ENCODE measurements at regions not wholly inside any gene's neighbourhood (a gene's known extent, or its start where the extent isn't known, plus 50 kb on each side); places are given as distances from the start of the nearest gene placed in this dataset.

GRCh38 chr9:21709464-21710058 is 92.9 kb upstream of the MTAP start:
- peak; percentile 88 for TF ChIP-seq CTCF (IDR thresholded peaks at IDR 0.05)

GRCh38 chr9:21710548-21711191 is 91.8 kb upstream of the MTAP start:
- TF ChIP-seq CTCF (IDR thresholded peaks at IDR 0.05) = no peak

DNA sequence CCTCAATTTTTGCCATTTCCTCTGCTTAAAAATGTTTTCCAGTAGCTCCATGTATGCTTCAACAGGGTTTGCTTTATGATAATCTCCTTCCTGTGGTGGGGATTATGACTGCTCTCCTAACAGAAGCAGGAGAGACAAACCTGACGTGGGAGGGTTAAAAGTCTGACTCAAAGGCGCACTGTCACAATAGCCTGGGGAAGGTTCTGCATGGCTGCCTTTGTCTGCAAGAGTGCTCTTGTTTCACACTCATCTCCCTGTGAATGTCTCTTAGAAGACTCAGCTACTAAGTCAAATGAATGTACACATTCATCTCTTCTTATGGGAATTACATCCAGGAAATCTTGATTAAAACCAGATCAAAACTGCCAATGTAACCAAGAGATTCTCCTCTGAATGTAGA is 90.9 kb upstream of the MTAP start:
- TF ChIP-seq CTCF (IDR thresholded peaks at IDR 0.05) = no peak

DNA sequence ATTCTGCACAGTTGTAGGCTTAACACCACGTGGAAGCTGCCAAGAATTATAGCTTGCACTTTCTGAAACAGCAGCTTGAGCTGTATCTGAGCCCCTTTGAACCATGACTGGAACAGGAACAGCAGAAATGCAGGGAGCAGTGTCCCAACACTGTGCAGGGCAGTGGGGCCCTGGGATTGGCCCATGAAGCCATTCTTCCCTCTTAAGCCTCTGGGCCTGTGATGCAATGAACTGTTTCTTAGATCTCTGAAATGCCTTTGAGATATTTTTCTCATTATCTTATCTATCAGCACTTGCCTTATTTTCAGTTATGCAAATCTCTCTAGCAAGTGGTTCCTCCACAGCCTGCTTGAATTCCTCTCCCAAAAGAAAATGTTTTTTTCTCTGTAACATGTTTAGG is 87.0 kb upstream of the MTAP start:
- TF ChIP-seq CTCF (IDR thresholded peaks at IDR 0.05) = no peak

DNA sequence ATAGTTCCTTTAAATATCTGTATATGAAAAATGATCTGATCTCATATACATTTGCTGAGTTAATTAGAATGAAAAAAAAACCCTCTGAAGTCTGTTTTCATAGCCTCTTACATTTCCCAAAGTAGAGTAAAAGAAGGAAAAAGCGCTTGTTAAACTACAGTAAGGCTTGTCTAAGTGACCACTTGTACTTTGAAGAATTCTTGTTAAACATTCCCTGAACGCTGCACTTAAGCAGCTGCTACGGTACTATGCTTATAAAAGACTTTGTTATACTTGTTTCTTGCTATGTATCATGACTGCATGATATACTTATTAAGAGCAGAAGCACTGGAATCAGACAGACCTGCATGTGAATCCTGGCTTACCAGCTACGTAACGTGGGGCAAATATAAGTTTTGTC is 81.7 kb upstream of the MTAP start:
- no peak for TF ChIP-seq CTCF (IDR thresholded peaks at IDR 0.05)

DNA sequence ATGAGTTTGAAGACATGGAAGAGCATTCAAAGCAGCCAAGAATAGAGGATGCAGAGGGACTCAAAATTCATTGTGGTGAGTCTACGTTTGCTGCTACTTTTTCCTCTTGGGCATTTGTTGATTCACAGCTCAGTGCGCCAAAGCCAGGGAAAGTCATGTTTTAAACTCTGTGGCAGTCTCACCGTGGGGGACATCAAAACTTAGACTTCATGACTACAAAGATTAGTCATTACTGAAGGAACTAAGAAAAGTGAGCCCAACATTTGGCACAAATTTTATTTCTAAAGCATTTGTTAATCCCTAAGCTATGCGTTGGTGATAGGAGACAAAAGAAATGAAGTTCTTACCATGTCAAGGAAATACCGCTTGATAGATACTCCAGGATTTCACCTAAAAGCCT is 73.7 kb upstream of the MTAP start:
- no peak for TF ChIP-seq CTCF (IDR thresholded peaks at IDR 0.05)

DNA sequence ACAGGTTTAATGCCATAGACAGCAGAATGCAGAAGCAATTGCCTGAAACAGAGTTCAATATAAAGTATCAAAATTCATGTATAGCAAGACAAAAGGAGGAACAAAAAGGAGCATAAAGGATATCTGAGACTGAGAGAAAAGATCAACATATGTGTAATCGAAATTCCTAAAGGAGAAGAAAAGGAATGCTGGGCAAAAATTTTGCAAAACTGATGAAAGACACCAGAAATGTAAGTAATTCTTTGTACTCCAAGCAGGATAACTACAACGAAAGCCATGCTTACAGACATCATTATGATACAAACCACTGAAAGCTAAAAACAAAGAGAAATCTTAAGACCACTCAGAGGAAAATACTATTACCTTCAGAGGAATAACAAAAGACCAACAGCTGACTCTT is 72.8 kb upstream of the MTAP start:
- no peak for TF ChIP-seq CTCF (IDR thresholded peaks at IDR 0.05)

DNA sequence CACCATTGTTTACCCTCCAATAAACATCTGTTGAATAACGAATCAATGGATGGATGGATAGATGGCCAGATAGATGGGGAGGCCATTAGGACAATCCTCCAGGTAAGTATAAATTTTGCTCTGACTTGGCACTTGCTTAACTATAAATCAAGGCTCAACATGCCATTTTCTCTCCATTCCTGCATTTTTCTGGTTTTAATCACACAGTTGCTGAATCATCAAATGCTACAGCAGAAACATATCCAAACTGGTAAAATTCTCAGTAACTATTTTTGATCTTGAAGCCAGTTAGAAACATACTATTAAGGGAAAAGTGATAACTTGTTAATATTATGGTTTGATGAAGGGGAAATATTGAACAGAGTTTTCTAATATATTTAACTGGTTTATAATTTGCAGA is 71.5 kb upstream of the MTAP start:
- no peak for TF ChIP-seq CTCF (IDR thresholded peaks at IDR 0.05)

All from LNCAP (cell line).